K562 (cell line): ENCODE measurements at regions not wholly inside any gene's neighbourhood (a gene's known extent, or its start where the extent isn't known, plus 50 kb on each side); places are given as distances from the start of the nearest gene placed in this dataset.

Experiments used
- ARID2 ChIP-seq: fragments of 450-650 bp; IDR thresholded peaks from 2 replicates; pipeline ENCODE4 v1.6.1; 2017; ENCODE audit warnings: antibody characterized with exemption, mild to moderate bottlenecking
- TGIF2 ChIP-seq: sonication (generic); formaldehyde crosslinking; IDR thresholded peaks from 2 replicates; pipeline ENCODE4 v1.8.1; 2022; ENCODE audit warnings: mild to moderate bottlenecking, missing genetic modification reagents, moderate library complexity
- TF ChIP-seq, protein P1 (sequence below), 2 experiments: fragments of 450-650 bp; formaldehyde crosslinking in 1 of 2; IDR thresholded peaks; 2 replicates each; pipeline versions ENCODE4 v1.4.0 to v1.6.1; 2014 to 2020; ENCODE audit warnings: mild to moderate bottlenecking in 2 of 2, borderline replicate concordance in 1 of 2, low read depth in 1 of 2

DNA sequence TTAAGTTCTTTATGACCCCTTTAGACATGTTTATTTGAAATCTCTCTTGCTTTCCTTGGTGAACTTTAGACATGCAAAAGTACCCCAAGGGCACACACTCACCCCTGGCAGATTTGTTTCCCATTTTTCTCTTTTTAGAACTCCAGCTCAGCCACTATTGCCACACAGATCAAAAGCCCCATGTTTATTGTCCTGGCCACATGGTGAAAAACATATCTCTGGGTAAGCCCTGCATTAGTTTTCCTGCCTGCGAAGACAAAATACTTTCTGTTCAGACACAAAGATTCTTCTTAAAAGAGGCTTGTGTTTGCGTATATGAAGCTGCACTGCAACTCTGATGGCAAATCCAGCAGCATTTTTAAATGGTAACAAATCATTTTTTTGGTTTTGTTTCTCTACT, 200.0 kb downstream of the POLR1F start (continued):
- TF ChIP-seq, protein P1, sequence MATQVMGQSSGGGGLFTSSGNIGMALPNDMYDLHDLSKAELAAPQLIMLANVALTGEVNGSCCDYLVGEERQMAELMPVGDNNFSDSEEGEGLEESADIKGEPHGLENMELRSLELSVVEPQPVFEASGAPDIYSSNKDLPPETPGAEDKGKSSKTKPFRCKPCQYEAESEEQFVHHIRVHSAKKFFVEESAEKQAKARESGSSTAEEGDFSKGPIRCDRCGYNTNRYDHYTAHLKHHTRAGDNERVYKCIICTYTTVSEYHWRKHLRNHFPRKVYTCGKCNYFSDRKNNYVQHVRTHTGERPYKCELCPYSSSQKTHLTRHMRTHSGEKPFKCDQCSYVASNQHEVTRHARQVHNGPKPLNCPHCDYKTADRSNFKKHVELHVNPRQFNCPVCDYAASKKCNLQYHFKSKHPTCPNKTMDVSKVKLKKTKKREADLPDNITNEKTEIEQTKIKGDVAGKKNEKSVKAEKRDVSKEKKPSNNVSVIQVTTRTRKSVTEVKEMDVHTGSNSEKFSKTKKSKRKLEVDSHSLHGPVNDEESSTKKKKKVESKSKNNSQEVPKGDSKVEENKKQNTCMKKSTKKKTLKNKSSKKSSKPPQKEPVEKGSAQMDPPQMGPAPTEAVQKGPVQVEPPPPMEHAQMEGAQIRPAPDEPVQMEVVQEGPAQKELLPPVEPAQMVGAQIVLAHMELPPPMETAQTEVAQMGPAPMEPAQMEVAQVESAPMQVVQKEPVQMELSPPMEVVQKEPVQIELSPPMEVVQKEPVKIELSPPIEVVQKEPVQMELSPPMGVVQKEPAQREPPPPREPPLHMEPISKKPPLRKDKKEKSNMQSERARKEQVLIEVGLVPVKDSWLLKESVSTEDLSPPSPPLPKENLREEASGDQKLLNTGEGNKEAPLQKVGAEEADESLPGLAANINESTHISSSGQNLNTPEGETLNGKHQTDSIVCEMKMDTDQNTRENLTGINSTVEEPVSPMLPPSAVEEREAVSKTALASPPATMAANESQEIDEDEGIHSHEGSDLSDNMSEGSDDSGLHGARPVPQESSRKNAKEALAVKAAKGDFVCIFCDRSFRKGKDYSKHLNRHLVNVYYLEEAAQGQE (IDR thresholded peaks at IDR 0.05; ENCODE audit: borderline replicate concordance) = no peak
- TF ChIP-seq, protein P1 (CRISPR knock-in tag; IDR thresholded peaks at IDR 0.05; ENCODE audit: low read depth) = no peak
- TF ChIP-seq ARID2 (no peak), TGIF2 (CRISPR knock-in tag) (no peak)
- TF ChIP-seq, all 486 proteins: peak for 0
